Chondrocyte (in vitro differentiated cells): ENCODE measurements at regions not wholly inside any gene's neighbourhood (a gene's known extent, or its start where the extent isn't known, plus 50 kb on each side); places are given as distances from the start of the nearest gene placed in this dataset.

Experiments
- DNase-seq: peaks from one replicate; pipeline ENCODE4 v3.0.0; 2021; ENCODE audit warnings: mixed read lengths, low spot score
- H3K27ac Mint-ChIP-seq: one replicate; pipeline ENCODE4 v1.8.0; 2021; ENCODE audit warnings: mild to moderate bottlenecking, moderate library complexity, mixed read lengths; ENCODE audit not compliant: unreplicated experiment
- H3K27me3 Mint-ChIP-seq: 2 replicates; pipeline ENCODE4 v1.8.0; 2021; ENCODE audit warnings: low read depth, mixed read lengths
- H3K36me3 Mint-ChIP-seq: 2 replicates; pipeline ENCODE4 v1.8.0; 2021; ENCODE audit warnings: low read depth, mixed read lengths
- H3K4me1 Mint-ChIP-seq: 2 replicates; pipeline ENCODE4 v1.8.0; 2021; ENCODE audit warnings: low read depth, mild to moderate bottlenecking, mixed read lengths
- H3K4me3 Mint-ChIP-seq: one replicate; pipeline ENCODE4 v1.8.0; 2021; ENCODE audit warnings: mild to moderate bottlenecking, moderate library complexity, mixed read lengths; ENCODE audit not compliant: unreplicated experiment
- H3K9me3 Mint-ChIP-seq: 2 replicates; pipeline ENCODE4 v1.8.0; 2021; ENCODE audit warnings: low read depth, mixed read lengths
- CTCF ChIP-seq: fragments of 200-600 bp; sonication (generic); IDR thresholded peaks from 2 replicates; pipeline ENCODE4 v1.5.0; 2021; ENCODE audit warnings: antibody characterized with exemption, mild to moderate bottlenecking, moderate library complexity

GRCh38 chr1:103905363-103905762 lies 155.7 kb downstream of the AMY1C start:
- H3K27me3 Mint-ChIP-seq, result peaks cover 6% of the 10 kb centered on the region

GRCh38 chr1:103911450-103911849 lies 161.8 kb downstream of the AMY1C start:
- Mint-ChIP-seq H3K27ac (no peak overlapping the region), H3K4me3 (no peak overlapping the region), H3K27me3 (peaks cover 4% of the 10 kb centered on the region)

More at GRCh38 chr1:103905363-103905762, 155.7 kb downstream of the AMY1C start:
- no peak overlapping the region for H3K27ac Mint-ChIP-seq
- H3K9me3 Mint-ChIP-seq, result peaks cover 4% of the 10 kb centered on the region
- no peak for TF ChIP-seq CTCF
- no peak overlapping the region for H3K4me3 Mint-ChIP-seq
- no peaks in the 10 kb centered on the region for H3K36me3 Mint-ChIP-seq
- DNase-seq, result no peak
- H3K4me1 Mint-ChIP-seq, result no peaks in the 10 kb centered on the region

GRCh38 chr1:103917795-103918194 lies 168.1 kb downstream of the AMY1C start:
- no peaks in the 10 kb centered on the region for H3K4me1 Mint-ChIP-seq
- no peaks in the 10 kb centered on the region for H3K36me3 Mint-ChIP-seq
- TF ChIP-seq CTCF, result no peak
- no peaks in the 10 kb centered on the region for H3K27me3 Mint-ChIP-seq
- H3K9me3 Mint-ChIP-seq, result peaks cover 6% of the 10 kb centered on the region
- no peak for DNase-seq
- H3K4me3 Mint-ChIP-seq, result no peak overlapping the region
- H3K27ac Mint-ChIP-seq, result no peak overlapping the region

More at GRCh38 chr1:103911450-103911849, 161.8 kb downstream of the AMY1C start:
- DNase-seq, result no peak
- Mint-ChIP-seq H3K9me3 (peaks cover 3% of the 10 kb centered on the region), H3K4me1 (no peaks in the 10 kb centered on the region), H3K36me3 (no peaks in the 10 kb centered on the region)
- no peak for TF ChIP-seq CTCF

DNA sequence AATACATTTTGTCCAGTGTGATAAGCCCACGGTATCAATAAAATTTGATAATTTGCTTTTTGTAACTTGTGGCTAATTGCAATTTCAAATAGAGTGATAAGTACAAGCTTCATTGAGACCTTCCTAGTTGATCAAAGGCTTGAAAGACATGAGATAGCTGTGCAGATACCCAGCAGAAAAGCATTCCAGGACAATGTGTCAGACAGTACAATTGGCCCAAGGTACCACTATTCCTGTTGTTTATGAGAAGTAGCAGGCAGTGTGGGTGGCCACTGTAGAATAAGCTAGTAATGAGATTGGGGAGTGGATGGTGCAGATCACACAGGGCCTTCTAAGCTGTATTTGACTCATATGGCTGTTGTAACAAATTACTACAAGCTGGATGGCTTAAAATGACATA lies 182.2 kb downstream of the AMY1C start:
- no peak for DNase-seq
- H3K4me3 Mint-ChIP-seq, result no peak overlapping the region
- no peaks in the 10 kb centered on the region for H3K36me3 Mint-ChIP-seq
- no peak for TF ChIP-seq CTCF
- H3K4me1 Mint-ChIP-seq, result no peaks in the 10 kb centered on the region
- no peaks in the 10 kb centered on the region for H3K27me3 Mint-ChIP-seq
- H3K9me3 Mint-ChIP-seq, result peaks cover 6% of the 10 kb centered on the region
- no peak overlapping the region for H3K27ac Mint-ChIP-seq

DNA sequence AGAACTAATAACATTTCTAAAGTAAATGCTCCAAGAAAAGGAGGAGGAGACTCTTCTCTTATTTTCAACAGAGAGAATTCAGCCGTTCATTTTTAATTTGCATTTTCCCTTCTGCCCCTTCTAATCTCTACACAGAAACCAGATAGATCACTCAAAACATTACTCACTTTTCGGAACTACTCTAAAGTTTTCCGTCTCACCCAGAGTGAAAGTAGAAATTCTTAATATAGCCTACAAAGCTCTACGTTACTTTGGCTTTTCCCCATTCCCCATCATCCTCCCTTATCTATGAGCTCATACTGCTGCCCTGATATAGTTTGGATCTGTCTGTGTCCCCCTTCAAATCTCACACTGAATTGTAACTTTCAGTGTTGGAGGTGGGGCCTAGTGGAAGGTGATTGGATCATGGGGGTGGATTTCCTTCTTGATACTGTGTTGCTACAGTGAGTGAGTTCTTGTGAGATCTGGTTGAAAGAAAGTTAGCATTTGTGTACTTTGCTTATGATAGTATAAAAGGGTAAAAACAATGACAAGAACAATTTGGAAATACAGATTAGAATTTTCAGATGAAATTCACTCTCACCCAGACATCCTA lies 188.2 kb downstream of the AMY1C start:
- H3K4me1 Mint-ChIP-seq, result no peaks in the 10 kb centered on the region
- no peak for DNase-seq
- peaks cover 8% of the 10 kb centered on the region for H3K27me3 Mint-ChIP-seq
- no peak overlapping the region for H3K27ac Mint-ChIP-seq
- no peaks in the 10 kb centered on the region for H3K9me3 Mint-ChIP-seq
- TF ChIP-seq CTCF, result no peak
- H3K4me3 Mint-ChIP-seq, result no peak overlapping the region
- H3K36me3 Mint-ChIP-seq, result no peaks in the 10 kb centered on the region
